ENCODE measurements at regions not wholly inside any gene's neighbourhood (a gene's known extent, or its start where the extent isn't known, plus 50 kb on each side); places are given as distances from the start of the nearest gene placed in this dataset.
"Not testable (repeated sequence)": the region's sequence is repeated elsewhere in the genome, so short reads cannot be mapped to it uniquely, and the experiment has no call there.

DNA sequence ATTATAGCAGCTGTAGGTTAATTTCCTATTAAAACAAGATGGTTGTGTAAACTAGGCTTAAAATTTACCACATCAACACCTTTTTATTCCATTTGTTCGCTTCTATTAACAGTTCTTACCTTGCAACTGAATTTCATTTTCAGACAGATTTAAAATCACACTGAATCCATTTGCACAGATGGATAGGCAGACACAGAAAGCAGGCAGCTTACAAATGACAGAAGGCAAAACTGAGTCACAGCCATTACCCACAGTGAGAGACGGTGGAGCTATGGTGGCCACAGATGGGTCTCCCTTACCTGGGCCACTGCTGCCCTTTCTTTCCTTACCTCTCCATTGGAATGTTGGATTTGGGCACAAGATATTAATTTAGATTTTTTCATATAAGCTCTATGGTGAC, 1567.8 kb upstream of the SLC10A2 start:
- no peak overlapping the region for H3K9ac ChIP-seq (ENCODE audit: low read length in 2 of 2)
- no peaks in the 10 kb centered on the region for H3K27me3 ChIP-seq (ENCODE audit: control insufficient read depth in 1 of 2, insufficient read depth in 2 of 2, low read length in 2 of 2)
- H3K4me3 ChIP-seq (ENCODE audit: low read length in 2 of 2): no peak overlapping the region
- no peaks in the 10 kb centered on the region for H3K4me1 ChIP-seq (ENCODE audit: control insufficient read depth, insufficient read depth, low read length)
- H3K27ac ChIP-seq (ENCODE audit: low read length): no peak overlapping the region
- no peaks in the 10 kb centered on the region for H3K36me3 ChIP-seq (ENCODE audit: control insufficient read depth in 2 of 2, insufficient read depth in 2 of 2, low read length in 2 of 2)
- H3K9me3 ChIP-seq (ENCODE audit: control insufficient read depth in 2 of 2, low read length in 2 of 2): no peaks in the 10 kb centered on the region

GRCh38 chr13:104632736-104633135, 1566.5 kb upstream of the SLC10A2 start:
- no peaks in the 10 kb centered on the region for H3K9me3 ChIP-seq (ENCODE audit: control insufficient read depth in 2 of 2, low read length in 2 of 2)
- no peak overlapping the region for H3K4me3 ChIP-seq (ENCODE audit: low read length in 2 of 2)
- H3K27me3 ChIP-seq (ENCODE audit: control insufficient read depth in 1 of 2, insufficient read depth in 2 of 2, low read length in 2 of 2): no peaks in the 10 kb centered on the region
- no peak overlapping the region for H3K9ac ChIP-seq (ENCODE audit: low read length in 2 of 2)
- no peak overlapping the region for H3K27ac ChIP-seq (ENCODE audit: low read length)
- no peaks in the 10 kb centered on the region for H3K4me1 ChIP-seq (ENCODE audit: control insufficient read depth, insufficient read depth, low read length)
- no peaks in the 10 kb centered on the region for H3K36me3 ChIP-seq (ENCODE audit: control insufficient read depth in 2 of 2, insufficient read depth in 2 of 2, low read length in 2 of 2)

- Histone ChIP-seq H3K36me3 (ENCODE audit: control insufficient read depth in 2 of 2, insufficient read depth in 2 of 2, low read length in 2 of 2) (no peaks in the 10 kb centered on the region), H3K27ac (ENCODE audit: low read length) (no peak overlapping the region), H3K4me1 (ENCODE audit: control insufficient read depth, insufficient read depth, low read length) (no peaks in the 10 kb centered on the region), H3K9me3 (ENCODE audit: control insufficient read depth in 2 of 2, low read length in 2 of 2) (no peaks in the 10 kb centered on the region), H3K27me3 (ENCODE audit: control insufficient read depth in 1 of 2, insufficient read depth in 2 of 2, low read length in 2 of 2) (no peaks in the 10 kb centered on the region), H3K4me3 (ENCODE audit: low read length in 2 of 2) (no peak overlapping the region), H3K9ac (ENCODE audit: low read length in 2 of 2) (no peak overlapping the region)
These were observed 1559.0 kb upstream of the SLC10A2 start for GRCh38 chr13:104625201-104625600.

DNA sequence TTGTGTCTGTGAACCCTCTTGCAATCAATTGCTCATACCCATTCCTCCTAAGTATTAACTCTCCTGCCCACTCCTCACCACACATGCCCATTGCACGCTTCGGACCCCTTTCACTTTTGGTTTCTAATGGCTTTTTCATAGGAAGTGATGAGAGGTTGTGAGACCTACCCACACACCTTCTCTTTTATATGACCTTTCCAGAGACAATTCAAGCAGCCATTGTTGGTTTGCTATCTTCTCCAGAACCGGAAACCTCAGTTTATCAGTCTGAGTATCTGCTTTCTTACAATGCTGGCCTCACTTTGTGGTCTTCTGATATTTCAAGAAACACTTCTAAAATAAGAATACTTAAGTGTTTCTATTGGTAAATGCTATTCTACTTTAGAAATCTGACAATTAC, 1550.8 kb upstream of the SLC10A2 start:
- no peak overlapping the region for H3K9ac ChIP-seq (ENCODE audit: low read length in 2 of 2)
- no peaks in the 10 kb centered on the region for H3K4me1 ChIP-seq (ENCODE audit: control insufficient read depth, insufficient read depth, low read length)
- no peak overlapping the region for H3K4me3 ChIP-seq (ENCODE audit: low read length in 2 of 2)
- H3K36me3 ChIP-seq (ENCODE audit: control insufficient read depth in 2 of 2, insufficient read depth in 2 of 2, low read length in 2 of 2): no peaks in the 10 kb centered on the region
- no peak overlapping the region for H3K27ac ChIP-seq (ENCODE audit: low read length)
- H3K9me3 ChIP-seq (ENCODE audit: control insufficient read depth in 2 of 2, low read length in 2 of 2): peaks cover 0 to 2% of the 10 kb centered on the region in 2 donors
- no peaks in the 10 kb centered on the region for H3K27me3 ChIP-seq (ENCODE audit: control insufficient read depth in 1 of 2, insufficient read depth in 2 of 2, low read length in 2 of 2)

DNA sequence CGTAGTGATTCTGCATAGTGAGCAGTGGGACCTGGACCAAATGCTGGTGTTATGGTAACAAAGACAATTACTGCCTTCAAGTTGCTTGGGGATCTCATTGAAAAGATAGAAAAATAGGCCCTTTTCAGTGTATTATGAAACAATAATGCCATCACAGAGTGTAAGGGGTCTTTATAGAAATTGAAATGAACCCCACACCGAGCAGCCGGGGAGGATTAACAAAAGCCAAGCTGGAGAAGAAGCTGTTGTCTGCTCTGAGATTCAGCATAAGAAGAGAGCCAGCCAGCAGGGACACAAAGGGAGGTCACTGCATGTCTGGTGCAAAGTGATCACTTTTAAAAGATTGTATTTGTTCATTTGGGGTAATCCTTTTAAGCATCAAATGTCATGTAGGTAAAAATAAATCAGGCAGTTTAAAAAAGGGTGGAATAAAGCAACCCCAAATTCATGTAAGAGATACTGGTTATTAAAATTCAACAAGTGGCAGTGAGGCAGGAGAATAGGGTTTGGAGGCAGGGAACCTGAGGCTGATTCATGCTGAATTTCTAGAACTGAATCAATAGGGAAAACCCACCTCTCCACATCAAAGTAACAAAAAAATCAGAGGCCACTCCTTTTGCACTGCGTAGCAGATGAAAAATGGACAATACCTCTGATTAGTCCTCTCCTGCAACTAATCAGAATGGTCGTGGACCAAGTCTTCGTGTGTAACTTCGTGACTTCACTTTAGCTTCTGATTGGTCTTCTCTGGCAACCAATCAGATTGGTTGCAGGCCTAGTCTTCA, 1548.3 kb upstream of the SLC10A2 start:
- Histone ChIP-seq H3K27me3 (ENCODE audit: control insufficient read depth in 1 of 2, insufficient read depth in 2 of 2, low read length in 2 of 2) (no peaks in the 10 kb centered on the region), H3K9me3 (ENCODE audit: control insufficient read depth in 2 of 2, low read length in 2 of 2) (peaks cover 0 to 2% of the 10 kb centered on the region in 2 donors), H3K27ac (ENCODE audit: low read length) (no peak overlapping the region), H3K4me3 (ENCODE audit: low read length in 2 of 2) (no peak overlapping the region), H3K36me3 (ENCODE audit: control insufficient read depth in 2 of 2, insufficient read depth in 2 of 2, low read length in 2 of 2) (no peaks in the 10 kb centered on the region), H3K4me1 (ENCODE audit: control insufficient read depth, insufficient read depth, low read length) (no peaks in the 10 kb centered on the region), H3K9ac (ENCODE audit: low read length in 2 of 2) (no peak overlapping the region)

GRCh38 chr13:104608331-104608730, 1542.1 kb upstream of the SLC10A2 start:
- Histone ChIP-seq H3K4me3 (ENCODE audit: low read length in 2 of 2) (no peak overlapping the region), H3K27me3 (ENCODE audit: control insufficient read depth in 1 of 2, insufficient read depth in 2 of 2, low read length in 2 of 2) (no peaks in the 10 kb centered on the region), H3K9ac (ENCODE audit: low read length in 2 of 2) (no peak overlapping the region), H3K27ac (ENCODE audit: low read length) (no peak overlapping the region), H3K36me3 (ENCODE audit: control insufficient read depth in 2 of 2, insufficient read depth in 2 of 2, low read length in 2 of 2) (no peaks in the 10 kb centered on the region), H3K9me3 (ENCODE audit: control insufficient read depth in 2 of 2, low read length in 2 of 2) (no peaks in the 10 kb centered on the region), H3K4me1 (ENCODE audit: control insufficient read depth, insufficient read depth, low read length) (no peaks in the 10 kb centered on the region)

GRCh38 chr13:104605435-104605834, 1539.2 kb upstream of the SLC10A2 start:
- H3K9me3 ChIP-seq (ENCODE audit: control insufficient read depth in 2 of 2, low read length in 2 of 2); H3K9ac ChIP-seq (ENCODE audit: low read length in 2 of 2); H3K27ac ChIP-seq (ENCODE audit: low read length); H3K4me3 ChIP-seq (ENCODE audit: low read length in 2 of 2); H3K27me3 ChIP-seq (ENCODE audit: control insufficient read depth in 1 of 2, insufficient read depth in 2 of 2, low read length in 2 of 2); H3K4me1 ChIP-seq (ENCODE audit: control insufficient read depth, insufficient read depth, low read length); H3K36me3 ChIP-seq (ENCODE audit: control insufficient read depth in 2 of 2, insufficient read depth in 2 of 2, low read length in 2 of 2): not testable (repeated sequence)

DNA sequence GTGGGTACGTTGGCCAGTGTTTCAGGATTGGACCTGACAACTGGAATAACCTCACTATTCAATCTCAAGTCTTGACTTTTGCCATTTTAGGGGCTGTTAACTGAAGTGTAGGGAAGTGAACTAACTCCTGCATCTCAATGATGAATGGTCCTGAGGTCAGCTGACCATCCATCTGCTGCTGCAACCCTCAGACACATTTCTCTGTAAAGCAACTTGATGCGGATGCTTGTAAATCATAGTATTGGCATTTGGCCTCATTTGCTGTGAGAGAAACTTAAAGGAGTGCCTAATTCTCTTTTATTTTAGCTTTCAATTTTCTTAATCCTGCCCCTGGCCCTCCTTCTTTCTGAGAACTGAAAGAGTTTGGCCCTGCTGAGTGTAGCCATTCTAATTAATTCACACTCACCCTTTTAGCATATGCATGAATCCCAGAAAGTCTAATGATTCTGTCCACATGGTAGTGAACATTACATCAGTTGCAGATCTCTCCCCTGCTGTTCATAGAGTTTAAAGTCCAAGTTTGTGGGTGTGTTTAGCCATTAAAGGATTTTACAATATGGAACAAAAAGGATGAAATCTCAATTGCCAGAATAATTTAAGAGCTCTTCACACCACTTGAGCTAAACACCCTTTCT, 1531.4 kb upstream of the SLC10A2 start:
- peaks cover 0 to 3% of the 10 kb centered on the region in 2 donors for H3K27me3 ChIP-seq (ENCODE audit: control insufficient read depth in 1 of 2, insufficient read depth in 2 of 2, low read length in 2 of 2)
- no peaks in the 10 kb centered on the region for H3K36me3 ChIP-seq (ENCODE audit: control insufficient read depth in 2 of 2, insufficient read depth in 2 of 2, low read length in 2 of 2)
- no peak overlapping the region for H3K4me3 ChIP-seq (ENCODE audit: low read length in 2 of 2)
- no peaks in the 10 kb centered on the region for H3K4me1 ChIP-seq (ENCODE audit: control insufficient read depth, insufficient read depth, low read length)
- no peaks in the 10 kb centered on the region for H3K9me3 ChIP-seq (ENCODE audit: control insufficient read depth in 2 of 2, low read length in 2 of 2)
- no peak overlapping the region for H3K9ac ChIP-seq (ENCODE audit: low read length in 2 of 2)
- no peak overlapping the region for H3K27ac ChIP-seq (ENCODE audit: low read length)

GRCh38 chr13:104595511-104595910, 1529.3 kb upstream of the SLC10A2 start:
- peaks cover 0 to 3% of the 10 kb centered on the region in 2 donors for H3K27me3 ChIP-seq (ENCODE audit: control insufficient read depth in 1 of 2, insufficient read depth in 2 of 2, low read length in 2 of 2)
- H3K4me3 ChIP-seq (ENCODE audit: low read length in 2 of 2): no peak overlapping the region
- H3K36me3 ChIP-seq (ENCODE audit: control insufficient read depth in 2 of 2, insufficient read depth in 2 of 2, low read length in 2 of 2): no peaks in the 10 kb centered on the region
- no peaks in the 10 kb centered on the region for H3K9me3 ChIP-seq (ENCODE audit: control insufficient read depth in 2 of 2, low read length in 2 of 2)
- H3K27ac ChIP-seq (ENCODE audit: low read length): no peak overlapping the region
- no peak overlapping the region for H3K9ac ChIP-seq (ENCODE audit: low read length in 2 of 2)
- no peaks in the 10 kb centered on the region for H3K4me1 ChIP-seq (ENCODE audit: control insufficient read depth, insufficient read depth, low read length)

DNA sequence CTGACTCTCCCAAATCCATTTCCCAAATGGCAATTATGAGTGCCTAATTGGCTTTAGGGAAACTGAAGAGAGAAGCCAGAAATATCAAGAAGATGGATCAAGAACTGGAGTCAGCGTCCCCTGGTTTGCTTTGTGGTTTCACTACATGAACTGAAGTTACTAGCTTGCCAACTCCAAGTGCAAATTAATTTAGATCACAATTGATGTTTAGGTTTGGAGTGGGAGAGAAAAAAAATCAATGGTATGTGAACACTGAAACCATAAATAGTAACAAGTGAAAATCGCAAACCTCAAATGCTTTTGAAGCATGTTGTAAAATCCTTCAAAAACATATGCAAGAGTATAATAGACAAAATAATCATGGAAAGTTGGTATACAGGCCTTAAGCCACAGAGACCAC, 1528.6 kb upstream of the SLC10A2 start:
- no peak overlapping the region for H3K4me3 ChIP-seq (ENCODE audit: low read length in 2 of 2)

GRCh38 chr13:104593693-104594092, 1527.5 kb upstream of the SLC10A2 start:
- no peak overlapping the region for H3K4me3 ChIP-seq (ENCODE audit: low read length in 2 of 2)
- H3K4me1 ChIP-seq (ENCODE audit: control insufficient read depth, insufficient read depth, low read length): no peaks in the 10 kb centered on the region
- H3K27ac ChIP-seq (ENCODE audit: low read length): no peak overlapping the region
- peaks cover 0 to 3% of the 10 kb centered on the region in 2 donors for H3K27me3 ChIP-seq (ENCODE audit: control insufficient read depth in 1 of 2, insufficient read depth in 2 of 2, low read length in 2 of 2)
- no peaks in the 10 kb centered on the region for H3K36me3 ChIP-seq (ENCODE audit: control insufficient read depth in 2 of 2, insufficient read depth in 2 of 2, low read length in 2 of 2)
- H3K9ac ChIP-seq (ENCODE audit: low read length in 2 of 2): no peak overlapping the region
- H3K9me3 ChIP-seq (ENCODE audit: control insufficient read depth in 2 of 2, low read length in 2 of 2): no peaks in the 10 kb centered on the region

More for the DNA sequence above, 1528.6 kb upstream of the SLC10A2 start:
- Histone ChIP-seq H3K4me1 (ENCODE audit: control insufficient read depth, insufficient read depth, low read length) (no peaks in the 10 kb centered on the region), H3K9me3 (ENCODE audit: control insufficient read depth in 2 of 2, low read length in 2 of 2) (no peaks in the 10 kb centered on the region), H3K27me3 (ENCODE audit: control insufficient read depth in 1 of 2, insufficient read depth in 2 of 2, low read length in 2 of 2) (peaks cover 0 to 3% of the 10 kb centered on the region in 2 donors), H3K36me3 (ENCODE audit: control insufficient read depth in 2 of 2, insufficient read depth in 2 of 2, low read length in 2 of 2) (no peaks in the 10 kb centered on the region), H3K9ac (ENCODE audit: low read length in 2 of 2) (no peak overlapping the region), H3K27ac (ENCODE audit: low read length) (no peak overlapping the region)
